GM12872 (cell line): ENCODE measurements at regions not wholly inside any gene's neighbourhood (a gene's known extent, or its start where the extent isn't known, plus 50 kb on each side); places are given as distances from the start of the nearest gene placed in this dataset.

Experiments
- CTCF ChIP-seq: IDR thresholded peaks from 3 replicates; pipeline ENCODE4 v1.5.1; 2011; ENCODE audit warnings: low read depth, mild to moderate bottlenecking, low read length, moderate library complexity; ENCODE audit not compliant: insufficient read depth

- TF ChIP-seq CTCF = no peak
Measured at GRCh38 chr1:95575291-95575690, 341.3 kb downstream of the RWDD3 start.

- no peak for TF ChIP-seq CTCF
Measured at GRCh38 chr1:95578462-95578861, 344.5 kb downstream of the RWDD3 start.

- no peak for TF ChIP-seq CTCF
Measured at GRCh38 chr1:95582191-95582590, 348.2 kb downstream of the RWDD3 start.

DNA sequence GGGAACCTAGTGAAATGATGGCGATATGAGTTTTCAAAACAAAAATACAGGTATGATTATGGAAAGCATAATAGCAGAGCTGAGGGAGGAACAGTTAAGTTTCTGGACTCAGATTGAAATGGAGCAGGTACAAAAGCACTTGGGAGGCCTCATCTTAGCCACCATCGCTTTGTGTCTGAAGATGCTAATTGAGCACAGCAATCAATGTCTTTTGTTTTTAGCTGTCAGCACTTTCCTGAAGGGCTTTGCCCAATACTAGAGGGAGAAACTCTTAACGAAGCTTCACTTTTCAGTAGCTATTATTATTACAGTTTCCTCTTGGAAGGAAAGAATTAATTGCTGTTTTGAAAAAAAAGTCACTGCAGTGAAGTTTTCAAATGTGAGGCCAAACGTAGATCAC is 348.7 kb downstream of the RWDD3 start:
- no peak for TF ChIP-seq CTCF

DNA sequence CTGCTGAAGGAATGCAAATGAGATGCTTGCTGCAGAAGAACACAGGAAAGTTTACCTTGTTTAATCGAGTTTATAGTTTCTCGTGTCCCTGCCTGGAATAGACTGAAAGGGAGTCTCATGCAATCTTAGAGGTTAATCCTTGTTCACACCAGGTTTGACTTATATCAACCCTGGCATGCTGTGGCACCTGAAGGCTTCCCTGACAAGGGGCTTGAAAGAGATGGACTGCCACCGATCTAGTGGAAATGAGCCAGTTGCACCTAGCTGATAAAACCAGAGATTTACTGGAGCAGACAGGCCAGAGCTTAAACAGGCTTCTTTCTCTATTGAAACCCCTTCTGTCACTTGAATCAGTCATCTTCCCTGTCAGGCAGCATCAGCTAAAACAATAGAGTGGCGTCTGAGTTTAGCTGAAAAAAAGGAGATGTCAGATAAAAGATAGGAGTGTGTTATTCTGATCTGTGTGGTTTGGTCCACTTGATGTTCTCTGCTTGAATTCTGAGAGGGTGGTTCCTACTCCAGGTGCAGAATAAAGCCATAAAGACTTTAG is 349.7 kb downstream of the RWDD3 start:
- no peak for TF ChIP-seq CTCF

- TF ChIP-seq CTCF = no peak
Measured at GRCh38 chr1:95584315-95584714, 350.3 kb downstream of the RWDD3 start.

DNA sequence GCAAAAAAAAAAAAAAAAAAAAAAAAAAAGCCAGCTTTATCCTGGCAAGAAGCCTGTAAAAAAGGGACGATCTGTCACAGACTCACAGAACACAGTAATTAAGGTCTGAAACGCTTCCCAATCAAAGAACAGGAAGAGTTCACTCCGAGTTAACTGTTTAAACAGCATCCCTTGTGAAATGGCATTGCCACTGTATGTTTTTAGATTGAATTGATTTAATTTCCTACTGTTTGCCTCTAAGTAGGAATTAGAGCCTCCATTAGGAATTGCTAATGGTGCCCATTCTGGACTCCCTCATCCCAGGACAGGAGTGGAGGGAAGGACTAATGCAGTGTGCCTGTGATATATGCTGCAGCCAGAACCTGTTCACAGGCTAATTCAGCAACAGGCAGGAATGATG is 370.8 kb downstream of the RWDD3 start:
- TF ChIP-seq CTCF = no peak
